A549 (cell line): ENCODE measurements at regions not wholly inside any gene's neighbourhood (a gene's known extent, or its start where the extent isn't known, plus 50 kb on each side); places are given as distances from the start of the nearest gene placed in this dataset.
A peak's percentile ranks its signal among the peaks of the same experiment; 100 is the strongest.

Experiments used
- ATAC-seq, 2 experiments: fragments of 200-7000 bp in 1 of 2; fragments of >200 bp in 1 of 2; cut with Nextera tagmentation in 1 of 2; cut with Tn5 transposase in 1 of 2; 3 replicates each; pipeline versions ENCODE4 v1.8.0 to v1.9.1; 2018 to 2020; ENCODE audit warnings: mild to moderate bottlenecking in 1 of 2, moderate library complexity in 1 of 2
- CTCF ChIA-PET: fragments of 300-600 bp; sonication (Branson Sonifier 250); formaldehyde crosslinking; extraction: SDS; loops from one replicate; lab custom pipeline; 2021; ENCODE audit warnings: antibody characterized with exemption, inconsistent platforms; lab: Yijun Ruan, JAX
- POLR2A ChIA-PET: fragments of 350-600 bp; formaldehyde crosslinking; extraction: SDS; loops from one replicate; lab custom pipeline; 2021; ENCODE audit warnings: antibody characterized with exemption, inconsistent platforms; lab: Yijun Ruan, JAX
- DNase-seq, 2 experiments: peaks; one replicate each; pipeline versions ENCODE4 v3.0.0 to v3.0.0-alpha.2; 2011 to 2016; ENCODE audit warnings: low read depth in 1 of 2, low spot score in 1 of 2
- FAIRE-seq: peaks from 2 replicates; lab custom pipeline; 2011; peaks lifted over from hg19 to GRCh38; lab: Jason Lieb, UNC
- H3K27ac ChIP-seq, 2 experiments: fragments of >200 bp; sonication (Bioruptor Twin); formaldehyde crosslinking; 3 replicates each; pipeline ENCODE4 v1.5.1; 2016 to 2017
- H3K4me1 ChIP-seq: fragments of >200 bp; sonication (Bioruptor Twin); formaldehyde crosslinking; 3 replicates; pipeline ENCODE4 v1.6.1; 2016
- H3K4me2 ChIP-seq: fragments of >200 bp; sonication (Bioruptor Twin); formaldehyde crosslinking; 3 replicates; pipeline ENCODE4 v1.6.1; 2016
- H3K4me3 ChIP-seq: fragments of >200 bp; sonication (Bioruptor Twin); formaldehyde crosslinking; 3 replicates; pipeline ENCODE4 v1.5.1; 2016
- H3K9me3 ChIP-seq: fragments of >200 bp; sonication (Bioruptor Twin); formaldehyde crosslinking; 3 replicates; pipeline ENCODE4 v1.6.1; 2016
- CEBPB ChIP-seq, 2 experiments: fragments of >200 bp in 1 of 2; sonication (Bioruptor Twin) in 1 of 2; formaldehyde crosslinking in 1 of 2; IDR thresholded peaks; 2 replicates each; pipeline ENCODE4 v1.6.1; 2012 to 2016
- EHMT2 ChIP-seq: fragments of 200-600 bp; sonication (generic); IDR thresholded peaks from 2 replicates; pipeline ENCODE4 v1.6.1; 2016; ENCODE audit warnings: antibody characterized with exemption, low read depth, mild to moderate bottlenecking, moderate library complexity
- FOXS1 ChIP-seq: fragments of 250-450 bp; sonication (Bioruptor Pico); IDR thresholded peaks from 2 replicates; pipeline ENCODE4 v1.5.0; 2020; ENCODE audit warnings: mild to moderate bottlenecking, moderate library complexity
- HOXB13 ChIP-seq: fragments of 250-450 bp; sonication (Bioruptor Pico); IDR thresholded peaks from 2 replicates; pipeline ENCODE4 v1.5.0; 2020; ENCODE audit warnings: low read depth, mild to moderate bottlenecking, moderate library complexity
- MAZ ChIP-seq: fragments of 150-350 bp; IDR thresholded peaks from 2 replicates; pipeline ENCODE4 v1.6.1; 2014; ENCODE audit warnings: antibody characterized with exemption, low read depth, low read length, borderline replicate concordance
- RARB ChIP-seq: fragments of 250-450 bp; sonication (Bioruptor Pico); IDR thresholded peaks from 2 replicates; pipeline ENCODE4 v1.8.0; 2021; ENCODE audit warnings: mild to moderate bottlenecking, moderate library complexity
- REST ChIP-seq: fragments of 200-600 bp; sonication (generic); IDR thresholded peaks from 2 replicates; pipeline ENCODE4 v1.6.1; 2016; ENCODE audit warnings: antibody characterized with exemption, mild to moderate bottlenecking, moderate library complexity
- RNF2 ChIP-seq: fragments of 200-600 bp; sonication (generic); IDR thresholded peaks from 2 replicates; pipeline ENCODE4 v1.6.1; 2016; ENCODE audit warnings: low read depth, mild to moderate bottlenecking, antibody characterized with exemption, moderate library complexity, borderline replicate concordance
- SREBF2 ChIP-seq: fragments of 450-650 bp; IDR thresholded peaks from 2 replicates; pipeline ENCODE4 v1.6.1; 2014; ENCODE audit warnings: mild to moderate bottlenecking, moderate library complexity
- ZSCAN20 ChIP-seq: fragments of 250-450 bp; sonication (Bioruptor Pico); IDR thresholded peaks from 2 replicates; pipeline ENCODE4 v1.8.0; 2022; ENCODE audit warnings: mild to moderate bottlenecking, moderate library complexity
- WGBS: methylation state at CpG from one replicate; pipeline ENCODE4 v1.1.6; 2017; ENCODE audit errors: missing lambda C conversion rate; 5-methylcytosine and 5-hydroxymethylcytosine counted together
- TF ChIP-seq, protein P1 (sequence below): fragments of >200 bp; sonication (Bioruptor Twin); formaldehyde crosslinking; IDR thresholded peaks from 2 replicates; pipeline ENCODE4 v1.6.1; 2016
- TF ChIP-seq, protein P2 (sequence below): fragments of 150-350 bp; IDR thresholded peaks from 2 replicates; pipeline ENCODE4 v1.6.1; 2014; ENCODE audit warnings: low read depth, mild to moderate bottlenecking, low read length
- TF ChIP-seq, protein P3 (sequence below): IDR thresholded peaks from 2 replicates; pipeline ENCODE4 v1.6.1; 2012

GRCh38 chr3:118692416-118692815 is 342.2 kb downstream of the IGSF11 start:
- FAIRE-seq = no peak
- 0% methylated on average over 1 of the region's 1 CpG for WGBS
- DNase-seq = no peak
- ChIA-PET CTCF (no interaction called here), POLR2A (no interaction called here)
- H3K4me1 ChIP-seq = no peaks in the 10 kb centered on the region
- TF ChIP-seq ZSCAN20 (CRISPR knock-in tag) (no peak), RARB (no peak), RNF2 (no peak), SREBF2 (no peak), EHMT2 (no peak), CEBPB (IDR thresholded peaks at IDR 0.05) (no peak), MAZ (no peak), REST (no peak), HOXB13 (no peak), FOXS1 (CRISPR knock-in tag) (no peak)
- TF ChIP-seq, protein P1, sequence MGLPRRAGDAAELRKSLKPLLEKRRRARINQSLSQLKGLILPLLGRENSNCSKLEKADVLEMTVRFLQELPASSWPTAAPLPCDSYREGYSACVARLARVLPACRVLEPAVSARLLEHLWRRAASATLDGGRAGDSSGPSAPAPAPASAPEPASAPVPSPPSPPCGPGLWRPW = no peak
- TF ChIP-seq, protein P2, sequence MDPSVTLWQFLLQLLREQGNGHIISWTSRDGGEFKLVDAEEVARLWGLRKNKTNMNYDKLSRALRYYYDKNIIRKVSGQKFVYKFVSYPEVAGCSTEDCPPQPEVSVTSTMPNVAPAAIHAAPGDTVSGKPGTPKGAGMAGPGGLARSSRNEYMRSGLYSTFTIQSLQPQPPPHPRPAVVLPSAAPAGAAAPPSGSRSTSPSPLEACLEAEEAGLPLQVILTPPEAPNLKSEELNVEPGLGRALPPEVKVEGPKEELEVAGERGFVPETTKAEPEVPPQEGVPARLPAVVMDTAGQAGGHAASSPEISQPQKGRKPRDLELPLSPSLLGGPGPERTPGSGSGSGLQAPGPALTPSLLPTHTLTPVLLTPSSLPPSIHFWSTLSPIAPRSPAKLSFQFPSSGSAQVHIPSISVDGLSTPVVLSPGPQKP = no peak
- TF ChIP-seq, protein P3, sequence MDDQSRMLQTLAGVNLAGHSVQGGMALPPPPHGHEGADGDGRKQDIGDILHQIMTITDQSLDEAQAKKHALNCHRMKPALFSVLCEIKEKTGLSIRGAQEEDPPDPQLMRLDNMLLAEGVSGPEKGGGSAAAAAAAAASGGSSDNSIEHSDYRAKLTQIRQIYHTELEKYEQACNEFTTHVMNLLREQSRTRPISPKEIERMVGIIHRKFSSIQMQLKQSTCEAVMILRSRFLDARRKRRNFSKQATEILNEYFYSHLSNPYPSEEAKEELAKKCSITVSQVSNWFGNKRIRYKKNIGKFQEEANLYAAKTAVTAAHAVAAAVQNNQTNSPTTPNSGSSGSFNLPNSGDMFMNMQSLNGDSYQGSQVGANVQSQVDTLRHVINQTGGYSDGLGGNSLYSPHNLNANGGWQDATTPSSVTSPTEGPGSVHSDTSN = no peak
- no peak overlapping the region for H3K4me2 ChIP-seq
- no peak for ATAC-seq
- H3K27ac ChIP-seq = no peak overlapping the region
- no peaks in the 10 kb centered on the region for H3K9me3 ChIP-seq
- no peak overlapping the region for H3K4me3 ChIP-seq

DNA sequence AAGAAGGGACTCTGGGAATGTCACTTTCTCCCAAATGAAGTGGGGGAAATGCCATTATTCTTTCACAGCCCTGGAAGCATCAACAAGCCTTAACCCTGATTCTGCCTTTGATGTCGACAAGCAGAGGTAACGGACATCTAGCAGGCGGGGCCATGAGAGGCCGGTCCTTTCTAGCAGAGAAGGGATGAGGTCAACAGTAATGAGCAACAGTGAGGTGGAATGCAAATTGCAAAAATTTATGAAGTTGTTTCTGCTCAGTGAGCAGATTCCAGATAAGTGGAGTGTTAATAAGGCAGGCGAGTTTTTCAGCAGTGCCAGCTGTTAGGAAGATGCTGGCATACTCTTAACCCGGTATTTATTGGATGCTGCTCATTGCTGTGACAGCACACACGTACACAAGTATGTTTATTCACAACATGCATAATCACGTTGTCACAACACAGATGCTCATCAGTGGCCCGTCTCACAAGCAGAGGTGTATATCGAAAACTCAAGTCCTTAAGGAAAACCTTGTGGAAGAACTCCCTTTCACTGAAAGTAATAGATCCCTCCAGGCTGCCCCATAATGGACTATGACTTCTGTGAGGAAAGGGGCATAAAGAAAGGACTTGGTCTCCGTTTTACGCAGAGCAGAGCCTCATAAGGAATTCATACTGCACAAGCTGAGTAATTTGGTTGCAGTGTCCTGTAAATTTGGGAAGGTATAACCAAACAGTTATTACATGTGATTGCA is 329.0 kb downstream of the IGSF11 start:
- Histone ChIP-seq H3K27ac (no peak overlapping the region), H3K4me3 (no peak overlapping the region), H3K4me2 (no peak overlapping the region), H3K9me3 (no peaks in the 10 kb centered on the region), H3K4me1 (no peaks in the 10 kb centered on the region)
- ATAC-seq (peak in 1 of 2 experiments; percentile 30; a peak in 1 of 6 replicates), DNase-seq (no peak), FAIRE-seq (no peak)
- ChIA-PET POLR2A (no interaction called here), CTCF (no interaction called here)
- TF ChIP-seq REST (no peak), RNF2 (no peak)
- TF ChIP-seq, protein P2 = no peak
- TF ChIP-seq, all 56 proteins: peak for 0
- 3% methylated on average over 12 of the region's 12 CpGs for WGBS
